ENCODE measurements at regions not wholly inside any gene's neighbourhood (a gene's known extent, or its start where the extent isn't known, plus 50 kb on each side); places are given as distances from the start of the nearest gene placed in this dataset.
A peak's percentile ranks its signal among the peaks of the same experiment; 100 is the strongest.

- peaks cover 34% of the 10 kb centered on the region for H3K36me3 Mint-ChIP-seq
- H3K4me1 Mint-ChIP-seq, result no peaks in the 10 kb centered on the region; the same call in 1 of the 2 replicates
- CTCF ChIA-PET, result no interaction called here
- no peak overlapping the region for H3K27ac Mint-ChIP-seq
- DNase-seq (ENCODE audit: low spot score), result no peak
- TF ChIP-seq ZNF317 (CRISPR knock-in tag; IDR thresholded peaks at IDR 0.05; ENCODE audit: borderline replicate concordance, low read depth), result peak; percentile 80
- TF ChIP-seq CREB1 (CRISPR knock-in tag; IDR thresholded peaks at IDR 0.05), result no peak
- TF ChIP-seq FOXJ3 (CRISPR knock-in tag; IDR thresholded peaks at IDR 0.05; ENCODE audit: borderline replicate concordance), result no peak
- H3K4me3 Mint-ChIP-seq, result no peak overlapping the region
- H3K9me3 Mint-ChIP-seq, result peaks cover 58% of the 10 kb centered on the region
- POLR2A ChIA-PET, result no interaction called here
- ATAC-seq, result no peak
- peaks cover 6% of the 10 kb centered on the region for H3K27me3 Mint-ChIP-seq (ENCODE audit: low read depth)
These were observed 64.4 kb upstream of the RPL38 start for GRCh38 chr17:74139120-74139519.

GRCh38 chr17:74140282-74140681 lies 63.2 kb upstream of the RPL38 start:
- Mint-ChIP-seq H3K27ac (no peak overlapping the region), H3K4me3 (no peak overlapping the region), H3K4me1 (no peaks in the 10 kb centered on the region), H3K9me3 (peaks cover 58% of the 10 kb centered on the region), H3K36me3 (peaks cover 34% of the 10 kb centered on the region), H3K27me3 (ENCODE audit: low read depth) (peaks cover 6% of the 10 kb centered on the region)
- ATAC-seq (no peak), DNase-seq (ENCODE audit: low spot score) (no peak)
- POLR2A ChIA-PET, result interaction anchor here (0.7 kb wide), 1 partner anchor 22 kb away, joined by 3 read pairs; no protein-coding TSS in a partner anchor
- TF ChIP-seq ARID4B (CRISPR knock-in tag; IDR thresholded peaks at IDR 0.05; ENCODE audit: borderline replicate concordance) (no peak), HMGA2 (CRISPR knock-in tag; IDR thresholded peaks at IDR 0.05) (no peak), TEAD4 (CRISPR knock-in tag; IDR thresholded peaks at IDR 0.05) (no peak), E2F5 (CRISPR knock-in tag; IDR thresholded peaks at IDR 0.05) (no peak), FOXP1 (CRISPR knock-in tag; IDR thresholded peaks at IDR 0.05; ENCODE audit: borderline replicate concordance) (no peak), PREB (CRISPR knock-in tag; IDR thresholded peaks at IDR 0.05; ENCODE audit: borderline replicate concordance) (no peak), ZMAT4 (CRISPR knock-in tag; IDR thresholded peaks at IDR 0.05) (no peak), NR3C1 (CRISPR knock-in tag; conservative IDR thresholded peaks at IDR 0.05; ENCODE audit: low read depth) (no peak), JAZF1 (CRISPR knock-in tag; IDR thresholded peaks at IDR 0.05) (no peak), NFATC4 (CRISPR knock-in tag; IDR thresholded peaks at IDR 0.05) (no peak), MAX (CRISPR knock-in tag; IDR thresholded peaks at IDR 0.05) (no peak), GRHL2 (CRISPR knock-in tag; IDR thresholded peaks at IDR 0.05; ENCODE audit: insufficient replicate concordance, severe bottlenecking) (no peak), ATF1 (CRISPR knock-in tag; IDR thresholded peaks at IDR 0.05) (no peak), CDX4 (CRISPR knock-in tag; IDR thresholded peaks at IDR 0.05; ENCODE audit: borderline replicate concordance) (no peak), STAT6 (CRISPR knock-in tag; conservative IDR thresholded peaks at IDR 0.05; ENCODE audit: low read depth) (no peak)
- CTCF ChIA-PET, result interaction anchor here (1.1 kb wide), 1 partner anchor 50 kb away, joined by 4 read pairs; no protein-coding TSS in a partner anchor
